Liver (tissue), 8 donors: ENCODE measurements at regions not wholly inside any gene's neighbourhood (a gene's known extent, or its start where the extent isn't known, plus 50 kb on each side); places are given as distances from the start of the nearest gene placed in this dataset.
A peak's percentile ranks its signal among the peaks of the same experiment; 100 is the strongest.
"Not testable (repeated sequence)": the region's sequence is repeated elsewhere in the genome, so short reads cannot be mapped to it uniquely, and the experiment has no call there.

Experiments used
- DNase-seq: peaks from one replicate; pipeline ENCODE4 v3.0.0-alpha.2; 2017; ENCODE audit warnings: low spot score
- H3K27ac ChIP-seq, 2 donors: one replicate each; pipeline ENCODE4 v1.7.0; 2013; ENCODE audit warnings: inconsistent platforms in 2 of 2, low read length in 2 of 2, control low read depth in 1 of 2, low read depth in 1 of 2, mild to moderate bottlenecking in 1 of 2
- H3K27me3 ChIP-seq, 4 donors: one replicate each; pipeline versions ENCODE4 v1.6.1 to v1.7.0; 2013; ENCODE audit warnings: low read length in 3 of 4, inconsistent platforms in 1 of 4, mild to moderate bottlenecking in 1 of 4, moderate library complexity in 1 of 4; ENCODE audit not compliant: control insufficient read depth in 4 of 4, insufficient read depth in 4 of 4
- H3K36me3 ChIP-seq, 4 donors: one replicate each; pipeline versions ENCODE4 v1.6.1 to v1.7.0; 2013; ENCODE audit warnings: low read length in 3 of 4, mild to moderate bottlenecking in 3 of 4, low read depth in 1 of 4, moderate library complexity in 1 of 4; ENCODE audit not compliant: control insufficient read depth in 4 of 4, insufficient read depth in 3 of 4
- H3K4me1 ChIP-seq, 4 donors: one replicate each; pipeline versions ENCODE4 v1.6.1 to v1.7.0; 2013; ENCODE audit warnings: low read length in 3 of 4, mild to moderate bottlenecking in 3 of 4, moderate library complexity in 1 of 4; ENCODE audit not compliant: control insufficient read depth in 4 of 4, insufficient read depth in 4 of 4
- H3K4me3 ChIP-seq, 3 donors: one replicate each; pipeline versions ENCODE4 v1.6.1 to v1.7.0; 2013; ENCODE audit warnings: low read length in 3 of 3, control low read depth in 1 of 3, low read depth in 1 of 3, mild to moderate bottlenecking in 1 of 3
- H3K9ac ChIP-seq, 2 donors: one replicate each; pipeline ENCODE4 v1.7.0; 2013; ENCODE audit warnings: low read length in 2 of 2, mild to moderate bottlenecking in 2 of 2, moderate library complexity in 2 of 2, control low read depth in 1 of 2, low read depth in 1 of 2
- H3K9me3 ChIP-seq, 4 donors: one replicate each; pipeline versions ENCODE4 v1.6.1 to v1.7.0; 2013; ENCODE audit warnings: low read length in 3 of 4; ENCODE audit not compliant: control insufficient read depth in 4 of 4
- ATF3 ChIP-seq: IDR thresholded peaks from 2 replicates; pipeline ENCODE4 v1.6.1; 2016; ENCODE audit warnings: antibody characterized with exemption
- CTCF ChIP-seq: fragments of 150-350 bp; IDR thresholded peaks from 2 replicates; pipeline ENCODE4 v1.5.1; 2017; ENCODE audit warnings: improper control_type of control experiment, low read depth, low read length; ENCODE audit not compliant: missing input control
- EGR1 ChIP-seq, 2 donors: IDR thresholded peaks; 2 replicates each; pipeline ENCODE4 v1.6.1; 2016 to 2018; ENCODE audit warnings: antibody characterized with exemption in 2 of 2, low read depth in 2 of 2
- FOXA1 ChIP-seq: IDR thresholded peaks from 2 replicates; pipeline ENCODE4 v1.6.1; 2016; ENCODE audit warnings: antibody characterized with exemption
- FOXA2 ChIP-seq: IDR thresholded peaks from 2 replicates; pipeline ENCODE4 v1.6.1; 2016; ENCODE audit warnings: antibody characterized with exemption
- GABPA ChIP-seq, 2 donors: IDR thresholded peaks in 1 of 2; conservative IDR thresholded peaks in 1 of 2; 2 replicates each; pipeline ENCODE4 v1.6.1; 2016; ENCODE audit warnings: antibody characterized with exemption in 2 of 2, mild to moderate bottlenecking in 1 of 2, moderate library complexity in 1 of 2
- HNF4A ChIP-seq, 2 donors: conservative IDR thresholded peaks; 2 replicates each; pipeline ENCODE4 v1.6.1; 2016; ENCODE audit warnings: antibody characterized with exemption in 2 of 2, mild to moderate bottlenecking in 2 of 2
- HNF4G ChIP-seq: IDR thresholded peaks from 2 replicates; pipeline ENCODE4 v1.6.1; 2016; ENCODE audit warnings: antibody characterized with exemption
- JUND ChIP-seq, 2 donors: IDR thresholded peaks; 2 replicates each; pipeline ENCODE4 v1.6.1; 2016; ENCODE audit warnings: antibody characterized with exemption in 2 of 2
- MAX ChIP-seq: IDR thresholded peaks from 2 replicates; pipeline ENCODE4 v1.6.1; 2016; ENCODE audit warnings: antibody characterized with exemption
- NR2F2 ChIP-seq: IDR thresholded peaks from 2 replicates; pipeline ENCODE4 v1.6.1; 2016; ENCODE audit warnings: antibody characterized with exemption
- RAD21 ChIP-seq, 2 donors: IDR thresholded peaks; 2 replicates each; pipeline ENCODE4 v1.6.1; 2016; ENCODE audit warnings: antibody characterized with exemption in 2 of 2, mild to moderate bottlenecking in 2 of 2
- REST ChIP-seq: IDR thresholded peaks from 2 replicates; pipeline ENCODE4 v1.6.1; 2016; ENCODE audit warnings: antibody characterized with exemption, mild to moderate bottlenecking
- RXRA ChIP-seq, 2 donors: IDR thresholded peaks; 2 replicates each; pipeline ENCODE4 v1.6.1; 2017 to 2018; ENCODE audit warnings: antibody characterized with exemption in 2 of 2, mild to moderate bottlenecking in 1 of 2
- SP1 ChIP-seq: IDR thresholded peaks from 2 replicates; pipeline ENCODE4 v1.6.1; 2018; ENCODE audit warnings: antibody characterized with exemption, mild to moderate bottlenecking
- TAF1 ChIP-seq: conservative IDR thresholded peaks from 2 replicates; pipeline ENCODE4 v1.6.1; 2016; ENCODE audit warnings: antibody characterized with exemption, mild to moderate bottlenecking
- YY1 ChIP-seq: IDR thresholded peaks from 2 replicates; pipeline ENCODE4 v1.6.1; 2016; ENCODE audit warnings: antibody characterized with exemption, mild to moderate bottlenecking
- ZBTB33 ChIP-seq: IDR thresholded peaks from 2 replicates; pipeline ENCODE4 v1.6.1; 2016; ENCODE audit warnings: antibody characterized with exemption
- WGBS: extraction: QIAGEN DNeasy Blood & Tissue Kit; methylation state at CpG from one replicate; pipeline ENCODE4 v1.1.7; 2013; 5-methylcytosine and 5-hydroxymethylcytosine counted together
- donor health status: healthy.
- donor health status: healthy.
- donor health status: healthy.
- donor health status: healthy.
- donor health status: healthy.

GRCh38 chr3:103295974-103296570, 861.3 kb downstream of the ZPLD1 start:
- Histone ChIP-seq H3K9me3 (no peaks in the 10 kb centered on the region), H3K9ac (no peak overlapping the region), H3K4me3 (no peak overlapping the region), H3K4me1 (no peaks in the 10 kb centered on the region), H3K36me3 (no peaks in the 10 kb centered on the region), H3K27ac (no peak overlapping the region), H3K27me3 (no peaks in the 10 kb centered on the region)
- DNase-seq, result no peak
- TF ChIP-seq RAD21 (IDR thresholded peaks at IDR 0.05) (peak in 1 of 2 donors; percentile 32), RXRA (IDR thresholded peaks at IDR 0.05) (no peak), MAX (no peak)
- 54% methylated on average over 2 of the region's 2 CpGs for WGBS

GRCh38 chr3:103297502-103297901, 862.7 kb downstream of the ZPLD1 start:
- not testable (repeated sequence) for H3K36me3 ChIP-seq, H3K9ac ChIP-seq, H3K4me3 ChIP-seq, H3K9me3 ChIP-seq, DNase-seq, H3K27me3 ChIP-seq, H3K4me1 ChIP-seq, H3K27ac ChIP-seq
- WGBS, result 89% methylated on average over 11 of the region's 11 CpGs

GRCh38 chr3:103306104-103306503, 871.3 kb downstream of the ZPLD1 start:
- no peaks in the 10 kb centered on the region for H3K4me1 ChIP-seq
- no peak overlapping the region for H3K27ac ChIP-seq
- peaks cover 0 to 3% (median 0%) of the 10 kb centered on the region in 4 donors for H3K27me3 ChIP-seq
- H3K36me3 ChIP-seq, result no peaks in the 10 kb centered on the region
- DNase-seq, result no peak
- H3K9ac ChIP-seq, result no peak overlapping the region
- 74% methylated on average over 4 of the region's 4 CpGs for WGBS
- TF ChIP-seq YY1 (no peak), RAD21 (IDR thresholded peaks at IDR 0.05) (no peak), TAF1 (no peak), ATF3 (no peak), JUND (IDR thresholded peaks at IDR 0.05) (no peak), HNF4A (conservative IDR thresholded peaks at IDR 0.05) (no peak), RXRA (IDR thresholded peaks at IDR 0.05) (no peak), GABPA (IDR thresholded peaks at IDR 0.05 in 1 of 2, conservative IDR thresholded peaks at IDR 0.05 in 1 of 2) (no peak), ZBTB33 (no peak), HNF4G (no peak), EGR1 (IDR thresholded peaks at IDR 0.05; ENCODE audit: low read depth in 2 of 2) (no peak), NR2F2 (no peak), MAX (no peak), FOXA2 (no peak), SP1 (no peak), REST (no peak), FOXA1 (no peak), CTCF (no peak)
- no peak overlapping the region for H3K4me3 ChIP-seq
- H3K9me3 ChIP-seq, result no peaks in the 10 kb centered on the region
